ENCODE measurements at regions not wholly inside any gene's neighbourhood (a gene's known extent, or its start where the extent isn't known, plus 50 kb on each side); places are given as distances from the start of the nearest gene placed in this dataset.

- TF ChIP-seq POLR2A (IDR thresholded peaks at IDR 0.05; ENCODE audit: extremely low read depth, insufficient read length) = no peak
- TF ChIP-seq, protein P1, sequence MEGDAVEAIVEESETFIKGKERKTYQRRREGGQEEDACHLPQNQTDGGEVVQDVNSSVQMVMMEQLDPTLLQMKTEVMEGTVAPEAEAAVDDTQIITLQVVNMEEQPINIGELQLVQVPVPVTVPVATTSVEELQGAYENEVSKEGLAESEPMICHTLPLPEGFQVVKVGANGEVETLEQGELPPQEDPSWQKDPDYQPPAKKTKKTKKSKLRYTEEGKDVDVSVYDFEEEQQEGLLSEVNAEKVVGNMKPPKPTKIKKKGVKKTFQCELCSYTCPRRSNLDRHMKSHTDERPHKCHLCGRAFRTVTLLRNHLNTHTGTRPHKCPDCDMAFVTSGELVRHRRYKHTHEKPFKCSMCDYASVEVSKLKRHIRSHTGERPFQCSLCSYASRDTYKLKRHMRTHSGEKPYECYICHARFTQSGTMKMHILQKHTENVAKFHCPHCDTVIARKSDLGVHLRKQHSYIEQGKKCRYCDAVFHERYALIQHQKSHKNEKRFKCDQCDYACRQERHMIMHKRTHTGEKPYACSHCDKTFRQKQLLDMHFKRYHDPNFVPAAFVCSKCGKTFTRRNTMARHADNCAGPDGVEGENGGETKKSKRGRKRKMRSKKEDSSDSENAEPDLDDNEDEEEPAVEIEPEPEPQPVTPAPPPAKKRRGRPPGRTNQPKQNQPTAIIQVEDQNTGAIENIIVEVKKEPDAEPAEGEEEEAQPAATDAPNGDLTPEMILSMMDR (IDR thresholded peaks at IDR 0.05; ENCODE audit: low read depth, low read length) = no peak
- TF ChIP-seq MYC (IDR thresholded peaks at IDR 0.05; ENCODE audit: low read depth, low read length) = no peak
Observed at GRCh38 chr3:20890111-20890519, 704.1 kb upstream of the SGO1 start.

Measured in NB4 (cell line).